NCI-H748 (cell line): ENCODE measurements at regions not wholly inside any gene's neighbourhood (a gene's known extent, or its start where the extent isn't known, plus 50 kb on each side); places are given as distances from the start of the nearest gene placed in this dataset.

ENCODE experiments used
- DNase-seq: peaks from one replicate; lab custom pipeline; 2025; ENCODE audit not compliant: unreplicated experiment; lab: John Stamatoyannopoulos, UW

DNA sequence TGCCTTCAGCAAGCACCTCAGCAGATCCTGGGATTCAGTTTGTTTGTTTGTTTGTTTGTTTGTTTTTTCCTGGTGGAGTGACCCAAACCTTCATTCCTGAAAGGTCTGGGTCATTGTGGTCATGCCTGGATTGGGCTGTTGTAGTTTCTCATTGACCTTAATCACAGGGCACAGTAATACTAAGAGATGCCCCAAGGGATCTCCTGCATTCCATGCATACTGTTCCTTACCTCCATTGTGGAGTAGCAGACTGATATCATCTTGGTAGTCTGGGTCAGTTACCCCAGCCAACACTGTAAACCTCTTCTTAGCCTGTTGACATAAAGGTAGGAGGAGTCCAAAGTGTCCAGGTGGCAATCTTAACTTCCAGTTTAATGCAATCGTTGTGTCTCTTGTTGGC is 1466.7 kb upstream of the CDH9 start:
- no peak for DNase-seq

DNA sequence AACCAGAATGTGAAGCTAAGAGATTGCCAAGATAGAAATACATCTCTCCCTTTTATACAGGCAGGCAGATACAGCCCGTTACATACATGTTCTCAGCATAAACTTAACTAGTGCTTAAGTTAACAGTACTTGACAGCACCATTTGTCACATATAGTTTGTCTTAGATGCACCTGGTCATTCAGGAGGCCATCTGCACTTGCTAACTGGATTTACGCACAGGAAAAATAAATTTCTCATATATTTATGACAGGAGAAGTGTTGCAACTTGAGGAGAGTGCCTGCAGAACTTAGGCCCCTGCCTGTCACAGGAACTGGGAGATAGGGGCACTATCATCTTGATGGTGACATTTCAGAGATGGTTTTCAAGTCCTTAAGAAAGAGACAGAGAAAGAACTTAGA is 1462.1 kb upstream of the CDH9 start:
- DNase-seq = no peak

DNA sequence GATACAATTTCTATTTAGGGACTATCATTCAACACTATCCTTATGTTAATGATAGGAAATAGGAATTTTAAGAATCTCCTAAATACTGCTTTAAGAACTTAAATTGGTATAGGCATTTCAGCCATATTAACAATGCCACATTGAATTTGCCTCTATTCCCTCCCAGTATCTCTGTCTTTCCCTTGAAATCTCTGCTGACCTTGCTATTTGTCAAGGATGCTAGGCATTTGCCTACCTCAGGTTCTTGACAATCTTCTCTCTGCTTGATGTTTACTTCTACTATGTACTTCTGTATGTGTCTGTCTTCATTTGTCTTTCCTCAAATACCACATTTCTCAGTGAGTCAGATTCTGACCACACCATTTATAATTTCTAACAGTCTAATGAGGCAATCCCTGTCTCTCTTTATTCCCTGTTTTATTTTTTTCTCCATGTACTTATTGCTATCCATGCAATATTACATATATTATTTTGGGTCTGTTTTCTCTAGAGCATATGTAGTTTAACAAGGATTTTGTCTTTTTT is 1461.4 kb upstream of the CDH9 start:
- no peak for DNase-seq

DNA sequence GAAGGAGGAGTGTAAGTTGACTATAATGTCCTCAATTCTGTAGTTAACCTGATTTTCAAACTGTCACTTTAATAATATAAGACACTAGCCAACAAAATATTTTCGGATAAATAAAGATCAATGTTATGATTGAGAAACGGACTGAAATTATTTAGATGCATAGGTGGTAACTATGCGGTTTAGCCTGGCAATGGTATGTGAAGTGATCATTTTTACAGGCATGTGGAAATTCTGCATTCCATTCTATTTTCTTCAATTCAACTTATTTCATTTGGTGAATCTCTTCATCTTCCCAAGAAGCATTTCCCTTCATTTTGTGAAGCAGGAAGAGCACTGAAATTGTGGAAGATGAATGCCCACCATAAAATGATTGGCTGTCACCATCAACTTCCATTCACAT is 1457.5 kb upstream of the CDH9 start:
- no peak for DNase-seq

DNA sequence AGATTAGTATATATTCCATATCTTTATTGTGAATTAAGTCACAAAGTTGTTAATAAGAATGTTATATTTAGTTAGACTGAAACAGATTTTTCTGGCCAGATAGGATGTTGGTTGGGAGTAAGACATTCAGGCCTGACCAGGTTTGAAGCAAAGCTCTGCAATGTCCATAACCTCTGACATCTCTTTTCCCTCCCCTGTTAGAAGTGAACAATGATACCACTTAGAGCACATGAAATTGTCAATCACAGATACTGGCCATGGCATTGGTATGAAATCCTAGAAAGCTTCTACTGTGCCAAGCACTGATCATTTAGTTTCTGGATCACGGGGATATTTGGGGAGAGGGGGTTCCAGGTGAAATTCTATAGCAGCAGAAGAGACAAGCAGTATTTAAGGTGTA is 1455.1 kb upstream of the CDH9 start:
- DNase-seq = no peak

DNA sequence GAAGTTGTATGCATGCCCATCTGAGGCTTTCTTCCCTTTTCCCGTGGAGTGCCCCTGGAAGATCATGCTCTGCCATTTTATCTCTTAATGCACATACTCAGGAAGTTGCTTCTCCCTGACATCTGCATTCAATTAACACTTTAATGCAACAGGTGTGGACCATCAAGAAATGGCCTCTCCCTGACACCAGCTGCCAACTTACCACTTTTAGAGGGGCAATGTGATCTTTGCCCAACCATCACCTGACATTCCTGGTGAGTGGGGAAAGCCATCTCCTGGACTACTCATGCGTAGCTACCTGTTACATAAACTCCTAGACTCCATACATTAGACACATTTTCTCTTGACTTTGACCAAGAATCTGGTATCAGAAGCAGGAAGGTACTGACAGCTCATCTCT is 1450.4 kb upstream of the CDH9 start:
- peak; percentile 56 for DNase-seq

DNA sequence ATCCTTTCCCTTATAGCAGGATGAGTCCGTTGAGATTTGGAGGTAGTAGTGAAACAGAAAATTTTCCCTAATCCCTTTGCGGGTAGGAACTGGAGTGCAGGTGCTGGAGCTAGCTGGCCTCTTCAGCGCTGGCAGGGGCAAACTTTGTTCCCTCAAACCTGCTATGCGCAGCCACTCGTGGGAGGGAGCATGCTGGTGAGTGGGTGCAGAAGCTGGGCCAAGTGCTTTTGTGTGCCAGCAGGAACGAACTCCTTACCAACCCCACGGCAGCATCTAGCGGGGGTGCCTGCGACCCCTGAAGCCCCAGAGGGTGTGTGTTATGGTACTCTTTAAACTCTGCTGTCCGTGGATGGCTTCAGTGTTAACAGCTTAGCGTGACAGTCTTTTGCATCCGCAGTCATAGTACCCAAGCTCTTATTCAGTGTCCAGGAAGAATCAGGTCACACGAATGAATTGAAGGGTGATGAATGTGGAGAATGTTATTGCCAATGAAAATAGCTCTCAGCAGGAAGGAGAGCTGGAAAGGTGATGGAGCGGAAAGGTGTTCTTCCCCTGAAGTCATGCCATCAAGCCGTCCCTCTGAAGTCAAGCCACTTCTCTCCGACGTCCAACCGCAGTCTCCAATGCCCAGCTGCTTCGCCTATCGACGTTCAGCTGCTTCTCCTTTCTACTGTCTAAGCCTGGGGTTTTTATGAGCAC is 1445.1 kb upstream of the CDH9 start:
- no peak for DNase-seq

DNA sequence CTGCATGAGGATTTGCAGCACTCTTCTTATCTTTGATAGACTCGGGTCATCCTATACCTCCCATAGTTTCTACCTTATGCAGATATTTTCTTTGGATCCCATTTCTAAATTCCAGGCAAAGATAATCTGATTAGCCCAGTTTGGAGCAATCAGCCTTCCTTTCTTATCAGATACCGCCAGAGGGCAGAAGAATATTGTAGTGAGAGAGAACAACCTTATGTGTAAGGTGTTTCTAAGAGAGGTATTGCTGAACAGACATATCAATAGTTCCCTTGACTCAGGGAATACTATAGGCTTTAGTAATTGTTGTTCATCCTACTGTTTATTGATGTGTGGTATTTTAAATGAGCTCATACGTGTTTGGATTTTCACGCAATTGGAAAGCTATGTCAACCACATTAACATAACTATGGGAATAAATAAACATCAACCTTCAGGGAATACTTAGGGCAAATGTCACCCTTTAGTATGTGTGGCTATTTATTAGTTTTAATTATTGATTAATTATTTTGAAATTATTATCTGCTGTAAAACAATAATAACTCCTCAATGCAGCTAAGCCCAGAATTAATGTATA is 1435.2 kb upstream of the CDH9 start:
- DNase-seq = peak; percentile 86

DNA sequence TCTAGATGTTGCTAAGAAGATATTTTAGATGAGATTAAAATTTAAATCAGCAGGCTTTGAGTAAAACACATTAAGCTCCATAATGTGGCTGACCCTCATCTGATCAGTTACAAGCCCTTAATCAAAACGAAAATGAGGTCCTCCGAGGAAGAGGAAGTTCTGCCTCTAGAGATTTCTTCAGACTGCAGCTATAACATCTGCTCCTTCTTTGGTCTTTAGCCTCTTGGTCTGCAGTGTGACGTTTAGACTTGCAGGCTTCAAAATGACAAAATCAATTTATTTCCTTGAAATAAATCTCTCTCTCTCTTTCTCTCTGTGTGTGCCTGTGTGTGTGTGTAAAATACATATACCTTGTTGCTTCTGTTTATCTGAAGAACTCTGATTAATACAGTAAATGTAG is 1429.8 kb upstream of the CDH9 start:
- DNase-seq = no peak

DNA sequence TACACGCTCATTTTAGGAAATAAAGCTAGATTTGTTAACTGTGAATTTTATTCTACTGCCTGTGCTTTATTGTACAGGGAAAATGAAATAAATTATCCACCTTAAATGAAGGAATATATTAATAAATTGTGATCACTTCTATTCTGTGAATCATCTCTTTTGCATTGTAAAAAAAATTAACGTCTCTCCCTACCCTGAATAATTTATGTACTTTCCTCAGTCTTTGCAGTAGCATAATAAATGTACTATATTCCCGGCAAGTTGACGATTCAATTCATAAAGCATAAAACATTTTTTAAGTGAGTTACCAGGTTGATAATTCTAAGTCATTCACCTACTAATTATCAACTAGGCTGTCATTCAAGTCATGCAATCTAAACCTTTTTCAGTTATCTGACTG is 1425.3 kb upstream of the CDH9 start:
- DNase-seq = no peak

DNA sequence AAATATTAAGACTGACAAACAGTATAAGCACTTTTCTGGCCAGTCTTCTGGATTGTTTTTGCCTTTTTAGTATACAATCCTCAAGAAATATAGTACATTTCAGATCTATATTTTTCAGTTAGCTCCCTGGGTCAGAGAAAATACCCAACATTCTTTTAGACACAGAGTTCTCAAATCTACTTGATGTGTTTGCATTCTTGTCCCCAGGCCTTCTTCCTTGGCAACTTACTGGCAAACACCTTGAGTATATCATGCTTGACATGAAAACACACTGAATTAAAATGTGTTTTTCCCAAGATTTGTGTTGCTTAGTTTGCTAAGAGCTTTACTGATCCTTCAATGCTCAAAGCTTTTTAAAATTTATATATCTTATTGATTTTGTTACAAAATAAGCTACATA is 1413.1 kb upstream of the CDH9 start:
- DNase-seq = no peak

DNA sequence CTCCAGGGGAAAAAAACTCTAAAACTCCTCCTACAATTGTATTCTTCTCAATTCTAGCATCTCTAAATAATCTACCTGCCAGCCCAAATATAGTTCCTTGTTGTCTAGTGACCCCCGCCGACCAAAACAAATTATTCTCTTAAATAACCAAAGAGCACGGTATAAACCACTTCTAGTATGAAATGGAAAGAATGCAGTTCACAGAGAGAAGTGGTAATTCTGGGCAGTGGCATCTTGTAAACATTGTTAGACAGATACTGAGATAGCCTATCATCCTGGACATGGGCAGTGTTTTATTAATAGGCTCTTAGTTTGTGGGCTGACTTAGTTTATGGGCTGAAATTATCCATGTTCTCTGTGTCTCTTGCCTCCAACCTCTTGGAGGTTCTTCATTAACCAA is 1412.6 kb upstream of the CDH9 start:
- DNase-seq = no peak

DNA sequence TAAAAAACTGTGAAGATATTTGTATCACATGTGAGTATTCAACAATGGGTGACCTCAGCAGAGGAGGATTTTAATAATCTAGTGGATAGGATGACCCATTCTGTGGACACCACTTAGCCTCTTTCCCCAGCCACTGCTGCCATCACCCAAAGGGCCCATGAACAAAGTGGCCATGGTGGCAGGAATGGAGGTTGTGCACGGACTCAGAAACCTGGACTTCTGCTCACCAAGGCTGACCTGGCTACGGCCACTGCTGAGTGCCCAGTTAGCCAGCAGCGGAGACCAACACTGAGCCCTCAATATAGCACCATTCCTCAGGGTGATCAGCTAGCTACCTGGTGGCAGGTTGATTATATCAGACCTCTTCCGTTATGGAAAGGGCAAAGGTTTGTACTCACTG is 1410.4 kb upstream of the CDH9 start:
- DNase-seq = no peak

DNA sequence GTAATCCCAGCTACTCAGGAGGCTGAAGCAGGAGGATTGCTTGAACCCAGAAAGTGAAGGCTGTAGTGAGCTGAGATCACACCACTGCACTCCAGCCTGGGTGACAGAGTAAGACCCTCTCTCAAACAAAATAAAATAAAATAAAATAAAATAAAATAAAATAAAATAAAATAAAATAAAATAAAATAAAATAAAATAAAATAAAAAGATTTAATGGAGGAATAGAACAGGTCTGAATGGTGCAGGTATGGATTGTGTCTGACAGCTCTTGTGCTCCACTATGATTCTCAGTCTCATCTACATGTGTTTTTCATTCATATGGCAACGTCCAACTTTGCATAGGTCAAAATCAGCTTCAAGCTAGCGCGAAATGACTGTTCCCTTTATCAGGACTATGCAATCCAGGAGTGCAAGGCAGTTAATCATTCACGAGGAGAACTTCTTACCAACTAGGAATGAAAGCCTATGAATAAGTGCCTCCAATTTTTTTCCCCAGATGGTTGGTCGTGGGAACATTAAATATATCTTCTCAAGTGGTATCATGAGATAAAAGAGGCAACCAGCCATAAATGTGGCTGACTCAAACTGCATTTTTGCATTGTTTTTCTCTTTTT is 1392.3 kb upstream of the CDH9 start:
- no peak for DNase-seq

DNA sequence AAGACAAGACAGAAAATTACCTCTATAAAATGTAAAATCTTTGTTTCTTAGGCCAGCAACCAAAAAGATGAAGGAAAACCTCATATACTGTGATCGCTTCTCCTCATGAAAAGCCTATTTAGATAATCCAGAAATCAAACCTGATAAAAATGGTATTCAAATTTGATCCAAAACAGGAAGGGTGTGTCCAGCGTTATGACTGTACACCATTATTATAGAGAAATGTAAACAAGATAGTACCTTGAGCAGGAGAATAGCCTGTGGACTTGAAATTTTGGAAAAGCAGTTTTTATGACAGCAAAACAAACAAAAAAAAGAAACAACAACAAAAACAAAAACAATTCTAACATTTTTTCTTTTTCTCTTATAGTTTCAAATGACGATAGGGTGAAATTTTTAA is 1382.8 kb upstream of the CDH9 start:
- DNase-seq = peak; percentile 26

DNA sequence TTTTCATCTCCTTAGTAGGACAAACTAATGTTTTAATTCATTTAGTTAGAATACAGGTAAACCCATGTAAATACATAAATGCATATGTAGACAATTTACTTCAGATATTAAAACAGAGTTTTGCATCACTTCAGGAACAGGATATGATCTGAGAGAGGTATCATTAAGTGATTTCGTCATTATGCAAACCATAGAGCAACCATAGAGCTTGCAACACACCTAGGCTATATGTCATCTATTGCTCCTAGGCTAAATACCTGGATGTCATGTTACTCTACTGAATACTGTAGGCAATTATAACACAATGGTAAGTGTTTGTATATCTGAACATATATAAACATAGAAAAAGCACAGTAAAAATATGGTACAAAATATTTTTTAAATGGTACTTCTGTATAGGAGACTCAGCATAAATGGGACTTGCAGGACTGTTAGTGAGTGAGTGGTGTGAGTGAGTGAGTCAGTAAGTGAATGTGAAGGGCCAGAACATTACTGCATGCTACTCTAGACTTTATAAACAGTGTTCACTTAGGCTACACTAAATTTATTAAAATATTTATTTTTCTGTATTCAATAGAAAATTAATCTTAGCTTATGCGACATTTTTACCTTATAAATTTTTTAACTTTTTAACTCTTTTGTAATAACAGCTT is 1377.5 kb upstream of the CDH9 start:
- DNase-seq = peak; percentile 28

DNA sequence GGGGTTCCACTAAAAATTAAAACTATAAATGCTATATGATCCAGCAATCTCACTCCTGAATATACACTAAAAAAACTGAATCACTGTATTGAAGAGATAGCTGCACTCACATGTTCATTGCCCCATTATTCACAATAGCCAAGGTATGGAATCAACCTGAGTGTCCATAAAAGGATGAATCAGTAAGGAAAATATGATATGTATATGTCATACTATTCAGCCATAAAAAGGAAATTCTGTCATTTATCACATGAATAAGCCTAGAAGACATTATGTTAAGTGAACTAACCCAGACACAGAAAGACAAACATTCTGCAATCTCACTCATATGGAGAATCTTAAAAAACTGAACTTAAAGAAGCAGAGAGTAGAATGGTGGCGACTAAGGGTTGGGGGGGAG is 1376.2 kb upstream of the CDH9 start:
- no peak for DNase-seq

DNA sequence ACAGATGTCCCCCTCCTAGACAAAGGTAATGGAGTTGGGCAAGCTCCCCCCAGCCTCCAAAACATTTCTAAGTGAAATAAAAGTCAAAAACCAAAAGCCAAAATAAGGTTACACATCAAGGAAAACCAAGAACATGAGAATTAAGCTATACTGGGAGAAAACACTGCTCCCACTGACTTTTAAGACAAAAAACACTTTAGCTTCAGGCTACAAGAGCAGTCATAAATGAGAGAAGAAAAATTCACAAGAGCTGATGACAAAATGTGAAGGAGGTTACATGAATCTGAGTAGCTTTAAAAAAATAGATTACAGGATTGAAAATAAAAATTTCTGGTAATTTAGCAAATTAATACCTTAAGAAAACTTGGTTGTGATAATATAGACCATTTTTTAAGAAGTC is 1370.3 kb upstream of the CDH9 start:
- DNase-seq = no peak

DNA sequence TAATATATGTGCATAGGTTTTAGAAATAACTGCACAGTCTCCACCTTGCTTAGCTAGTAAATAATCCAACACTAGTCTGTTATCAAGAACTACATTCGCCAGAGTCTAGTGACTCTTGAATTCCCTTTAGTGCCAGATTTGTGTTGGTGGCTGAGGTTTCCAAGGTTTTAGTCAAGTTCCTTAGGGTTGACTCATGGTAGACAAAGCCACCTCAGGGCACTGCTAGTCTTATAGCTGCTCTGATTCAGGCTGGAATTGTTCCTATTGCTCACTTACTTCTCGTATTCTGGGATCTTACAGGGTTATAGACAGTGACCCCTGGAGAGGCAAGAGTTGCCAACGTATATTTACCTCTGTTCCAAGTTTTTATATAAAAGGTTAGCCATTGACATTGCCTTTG is 1369.8 kb upstream of the CDH9 start:
- DNase-seq = no peak

DNA sequence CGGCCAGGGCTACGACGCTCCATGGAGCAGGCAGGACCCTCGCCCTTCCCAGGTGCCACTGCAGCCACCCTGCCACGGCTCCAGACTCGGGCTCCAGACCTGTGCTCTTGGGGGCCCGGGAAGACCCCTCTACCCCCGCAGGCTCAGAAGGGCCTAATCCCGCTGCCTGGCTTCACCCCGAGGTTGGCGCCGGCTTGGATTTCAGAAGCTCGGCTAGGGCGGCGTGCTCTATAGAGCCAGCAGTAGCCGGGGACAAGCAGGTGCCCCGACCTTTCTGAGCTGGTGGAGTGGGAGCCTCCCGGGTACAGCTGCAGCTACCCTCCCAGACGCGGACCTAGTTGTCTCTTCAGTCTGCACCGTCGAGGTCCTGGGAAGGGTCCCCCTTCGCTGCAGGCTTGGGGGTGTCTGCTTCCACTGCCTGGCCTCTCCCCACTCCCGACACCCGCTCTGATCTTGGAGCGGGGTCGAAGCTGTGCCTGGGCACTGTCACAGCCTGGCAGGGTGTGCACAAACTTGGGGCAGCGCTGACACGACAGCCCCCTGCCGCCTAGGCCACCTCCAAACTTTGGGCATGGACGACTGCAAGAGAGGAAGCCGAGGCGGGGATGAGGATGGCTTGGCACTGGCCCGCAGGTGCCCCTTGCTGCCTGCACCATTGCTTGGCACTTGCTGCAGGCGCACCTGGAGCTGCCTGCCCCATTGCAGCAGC is 1366.1 kb upstream of the CDH9 start:
- no peak for DNase-seq

DNA sequence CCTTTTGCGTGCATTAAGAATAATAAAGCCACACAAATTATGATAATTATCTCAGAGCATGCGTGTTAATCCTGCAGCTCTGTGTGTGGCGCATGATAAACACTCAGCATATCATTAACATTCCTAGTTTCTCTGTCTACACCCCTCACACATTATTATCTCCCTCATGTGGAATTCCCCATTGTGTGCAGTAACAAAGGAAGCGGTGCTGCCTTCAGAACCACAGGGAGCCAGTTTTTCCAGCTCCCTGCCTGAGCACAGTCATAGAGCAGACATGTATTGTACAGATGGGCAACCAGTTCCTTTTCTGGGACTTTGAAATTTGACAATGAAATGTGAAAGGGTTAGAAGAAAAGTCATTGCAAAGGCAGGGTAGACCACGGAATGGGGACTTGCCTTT is 1365.5 kb upstream of the CDH9 start:
- peak; percentile 90 for DNase-seq
